Left kidney (tissue), 1 donor: ENCODE measurements at regions not wholly inside any gene's neighbourhood (a gene's known extent, or its start where the extent isn't known, plus 50 kb on each side); places are given as distances from the start of the nearest gene placed in this dataset.
"Not testable (repeated sequence)": the region's sequence is repeated elsewhere in the genome, so short reads cannot be mapped to it uniquely, and the experiment has no call there.

ENCODE experiments used
- DNase-seq: peaks from one replicate; pipeline ENCODE4 v3.0.0-alpha.2; 2013

GRCh38 chr14:55898938-55899337 is 219.3 kb upstream of the PELI2 start:
- DNase-seq: no peak

GRCh38 chr14:55899531-55899930 is 218.7 kb upstream of the PELI2 start:
- no peak for DNase-seq

GRCh38 chr14:55900749-55901148 is 217.5 kb upstream of the PELI2 start:
- DNase-seq: no peak

GRCh38 chr14:55901291-55901690 is 216.9 kb upstream of the PELI2 start:
- no peak for DNase-seq

GRCh38 chr14:55902241-55902640 is 216.0 kb upstream of the PELI2 start:
- DNase-seq: no peak

GRCh38 chr14:55904086-55904485 is 214.1 kb upstream of the PELI2 start:
- no peak for DNase-seq

- DNase-seq: no peak
Observed at GRCh38 chr14:55908106-55908505, 210.1 kb upstream of the PELI2 start.

GRCh38 chr14:55909879-55910278 is 208.3 kb upstream of the PELI2 start:
- no peak for DNase-seq

GRCh38 chr14:55910601-55911243 is 207.5 kb upstream of the PELI2 start:
- DNase-seq: no peak

GRCh38 chr14:55911776-55912175 is 206.4 kb upstream of the PELI2 start:
- no peak for DNase-seq

- no peak for DNase-seq
Observed at GRCh38 chr14:55912344-55912743, 205.9 kb upstream of the PELI2 start.

GRCh38 chr14:55913324-55914025 is 204.7 kb upstream of the PELI2 start:
- no peak for DNase-seq

GRCh38 chr14:55914771-55915170 is 203.4 kb upstream of the PELI2 start:
- no peak for DNase-seq

GRCh38 chr14:55915456-55915855 is 202.8 kb upstream of the PELI2 start:
- DNase-seq: no peak

- not testable (repeated sequence) for DNase-seq
Observed at GRCh38 chr14:55919800-55920199, 198.4 kb upstream of the PELI2 start.

GRCh38 chr14:55921511-55921910 is 196.7 kb upstream of the PELI2 start:
- no peak for DNase-seq

GRCh38 chr14:55926007-55926406 is 192.2 kb upstream of the PELI2 start:
- no peak for DNase-seq

GRCh38 chr14:55927028-55927427 is 191.2 kb upstream of the PELI2 start:
- DNase-seq: no peak

- DNase-seq: no peak
Observed at GRCh38 chr14:55928276-55928675, 189.9 kb upstream of the PELI2 start.

GRCh38 chr14:55929136-55929535 is 189.1 kb upstream of the PELI2 start:
- no peak for DNase-seq

- no peak for DNase-seq
Observed at GRCh38 chr14:55930016-55930784, 188.0 kb upstream of the PELI2 start.

- no peak for DNase-seq
Observed at GRCh38 chr14:55936691-55937090, 181.5 kb upstream of the PELI2 start.

GRCh38 chr14:55938249-55938791 is 179.9 kb upstream of the PELI2 start:
- no peak for DNase-seq
